WTC11 (cell line): ENCODE measurements at regions not wholly inside any gene's neighbourhood (a gene's known extent, or its start where the extent isn't known, plus 50 kb on each side); places are given as distances from the start of the nearest gene placed in this dataset.

Experiments
- ATAC-seq: fragments of 200-7000 bp; cut with Tn5 transposase; 2 replicates; pipeline ENCODE4 v1.10.0; 2021; ENCODE audit warnings: mild to moderate bottlenecking, moderate library complexity
- CTCF ChIA-PET: fragments of 300-600 bp; sonication (Branson Sonifier 250); formaldehyde crosslinking; loops from one replicate; lab custom pipeline; 2021; ENCODE audit warnings: antibody characterized with exemption; lab: Charles Lee
- POLR2A ChIA-PET: fragments of 350-600 bp; sonication (Branson Sonifier 250); formaldehyde crosslinking; loops from one replicate; lab custom pipeline; 2021; ENCODE audit warnings: antibody characterized with exemption; lab: Charles Lee
- DNase-seq: peaks from one replicate; pipeline ENCODE4 v3.0.0; 2021; ENCODE audit warnings: low spot score
- H3K27ac Mint-ChIP-seq: 2 replicates; pipeline ENCODE4 v1.8.0; 2021; ENCODE audit warnings: mixed read lengths
- H3K27me3 Mint-ChIP-seq: 2 replicates; pipeline ENCODE4 v1.8.0; 2021; ENCODE audit warnings: low read depth, mild to moderate bottlenecking, moderate library complexity, mixed read lengths
- H3K36me3 Mint-ChIP-seq: 2 replicates; pipeline ENCODE4 v1.8.0; 2021; ENCODE audit warnings: mixed read lengths
- H3K4me1 Mint-ChIP-seq: 2 replicates; pipeline ENCODE4 v1.8.0; 2022; ENCODE audit warnings: mixed read lengths
- H3K4me3 Mint-ChIP-seq: 2 replicates; pipeline ENCODE4 v1.8.0; 2021; ENCODE audit warnings: mild to moderate bottlenecking, moderate library complexity, mixed read lengths
- H3K9me3 Mint-ChIP-seq: 2 replicates; pipeline ENCODE4 v1.8.0; 2021; ENCODE audit warnings: mixed read lengths
- ATF1 ChIP-seq: sonication (generic); formaldehyde crosslinking; IDR thresholded peaks from 2 replicates; pipeline ENCODE4 v1.8.1; 2023; ENCODE audit warnings: mild to moderate bottlenecking, moderate library complexity, missing genetic modification reagents
- CREB1 ChIP-seq: sonication (generic); formaldehyde crosslinking; IDR thresholded peaks from 2 replicates; pipeline ENCODE4 v1.8.0; 2023; ENCODE audit warnings: mild to moderate bottlenecking, missing genetic modification reagents
- CREM ChIP-seq: sonication (generic); formaldehyde crosslinking; IDR thresholded peaks from 2 replicates; pipeline ENCODE4 v1.8.1; 2022; ENCODE audit warnings: mild to moderate bottlenecking, missing genetic modification reagents, moderate library complexity
- CTCF ChIP-seq: fragments of 200-600 bp; IDR thresholded peaks from 2 replicates; pipeline ENCODE4 v1.8.0; 2022; ENCODE audit warnings: antibody characterized with exemption
- FOXJ3 ChIP-seq: sonication (generic); formaldehyde crosslinking; IDR thresholded peaks from 2 replicates; pipeline ENCODE4 v1.9.0; 2021; ENCODE audit warnings: missing genetic modification reagents, mild to moderate bottlenecking, borderline replicate concordance
- FOXK1 ChIP-seq: sonication (generic); formaldehyde crosslinking; IDR thresholded peaks from 2 replicates; pipeline ENCODE4 v1.8.0; 2022; ENCODE audit warnings: mild to moderate bottlenecking, moderate library complexity, missing genetic modification reagents
- GTF2I ChIP-seq: fragments of 250-450 bp; sonication (Bioruptor Pico); conservative IDR thresholded peaks from 2 replicates; pipeline ENCODE4 v1.4.0; 2021; ENCODE audit warnings: mild to moderate bottlenecking
- HMGXB4 ChIP-seq: sonication (generic); formaldehyde crosslinking; IDR thresholded peaks from 2 replicates; pipeline ENCODE4 v1.8.1; 2023; ENCODE audit warnings: mild to moderate bottlenecking, moderate library complexity, missing genetic modification reagents
- JUN ChIP-seq: sonication (generic); formaldehyde crosslinking; IDR thresholded peaks from 2 replicates; pipeline ENCODE4 v1.8.0; 2023; ENCODE audit warnings: mild to moderate bottlenecking, missing genetic modification reagents
- MLX ChIP-seq: sonication (generic); formaldehyde crosslinking; IDR thresholded peaks from 2 replicates; pipeline ENCODE4 v1.8.1; 2023; ENCODE audit warnings: mild to moderate bottlenecking, missing genetic modification reagents, moderate library complexity
- NFYB ChIP-seq: sonication (generic); formaldehyde crosslinking; conservative IDR thresholded peaks from 2 replicates; pipeline ENCODE4 v1.8.0; 2022; ENCODE audit warnings: low read depth, missing genetic modification reagents
- SMAD4 ChIP-seq: sonication (generic); formaldehyde crosslinking; IDR thresholded peaks from 2 replicates; pipeline ENCODE4 v1.8.0; 2022; ENCODE audit warnings: mild to moderate bottlenecking, missing genetic modification reagents
- SOX15 ChIP-seq: fragments of 250-450 bp; sonication (Bioruptor Pico); IDR thresholded peaks from 2 replicates; pipeline ENCODE4 v1.9.0; 2021; ENCODE audit warnings: mild to moderate bottlenecking
- STAT6 ChIP-seq: sonication (generic); formaldehyde crosslinking; conservative IDR thresholded peaks from 2 replicates; pipeline ENCODE4 v1.8.1; 2023; ENCODE audit warnings: mild to moderate bottlenecking, low read depth, missing genetic modification reagents, moderate library complexity
- TEAD1 ChIP-seq: sonication (generic); formaldehyde crosslinking; IDR thresholded peaks from 2 replicates; pipeline ENCODE4 v1.8.0; 2022; ENCODE audit warnings: mild to moderate bottlenecking, missing genetic modification reagents
- TP53 ChIP-seq: sonication (generic); formaldehyde crosslinking; IDR thresholded peaks from 2 replicates; pipeline ENCODE4 v1.8.1; 2023; ENCODE audit warnings: mild to moderate bottlenecking, missing genetic modification reagents
- USF1 ChIP-seq: sonication (generic); formaldehyde crosslinking; IDR thresholded peaks from 2 replicates; pipeline ENCODE4 v1.8.0; 2022; ENCODE audit warnings: mild to moderate bottlenecking, missing genetic modification reagents
- ZNF121 ChIP-seq: sonication (generic); formaldehyde crosslinking; IDR thresholded peaks from 2 replicates; pipeline ENCODE4 v1.8.0; 2023; ENCODE audit warnings: missing genetic modification reagents
- ZNF219 ChIP-seq: sonication (generic); formaldehyde crosslinking; IDR thresholded peaks from 2 replicates; pipeline ENCODE4 v1.8.0; 2023; ENCODE audit warnings: missing genetic modification reagents, mild to moderate bottlenecking, borderline replicate concordance
- ZNF232 ChIP-seq: sonication (generic); formaldehyde crosslinking; IDR thresholded peaks from 2 replicates; pipeline ENCODE4 v1.8.0; 2022; ENCODE audit warnings: mild to moderate bottlenecking, missing genetic modification reagents
- ZNF423 ChIP-seq: fragments of 250-450 bp; sonication (Bioruptor Pico); IDR thresholded peaks from 2 replicates; pipeline ENCODE4 v2.1.2; 2022; ENCODE audit warnings: mild to moderate bottlenecking, moderate library complexity
- TF ChIP-seq, protein P1 (sequence below): sonication (generic); formaldehyde crosslinking; IDR thresholded peaks from 2 replicates; pipeline ENCODE4 v1.8.1; 2023; ENCODE audit warnings: mild to moderate bottlenecking, missing genetic modification reagents

- ChIA-PET CTCF (interaction anchor here (1.0 to 1.5 kb wide), 2 partner anchors 47 to 148 kb away, joined by 3 to 4 read pairs; no protein-coding TSS in a partner anchor), POLR2A (no interaction called here)
- H3K9me3 Mint-ChIP-seq = peaks cover 17% of the 10 kb centered on the region
- DNase-seq (no peak), ATAC-seq (no peak)
- no peak overlapping the region for H3K27ac Mint-ChIP-seq
- H3K27me3 Mint-ChIP-seq = no peaks in the 10 kb centered on the region; the same call in 1 of the 2 replicates
- peaks cover 15% of the 10 kb centered on the region for H3K36me3 Mint-ChIP-seq
- TF ChIP-seq FOXJ3 (no peak), CTCF (no peak), NFYB (CRISPR knock-in tag) (no peak), USF1 (CRISPR knock-in tag) (no peak), HMGXB4 (CRISPR knock-in tag) (no peak), TEAD1 (CRISPR knock-in tag) (no peak)
- no peak overlapping the region for H3K4me3 Mint-ChIP-seq
- H3K4me1 Mint-ChIP-seq = peaks cover 23% of the 10 kb centered on the region
These were observed 71.4 kb downstream of the GLYATL1 start for GRCh38 chr11:59010708-59011107.

- H3K27ac Mint-ChIP-seq = peak overlapping the region; percentile 29; the same call in 1 of the 2 replicates
- CTCF ChIA-PET = interaction anchor here (1.0 to 2.6 kb wide), 4 partner anchors 47 to 147 kb away, joined by 3 to 18 read pairs (median 4); no protein-coding TSS in a partner anchor
These were observed 72.5 kb downstream of the GLYATL1 start for GRCh38 chr11:59011655-59012397.

More at GRCh38 chr11:59011655-59012397, 72.5 kb downstream of the GLYATL1 start:
- no peak for TF ChIP-seq ZNF423 (CRISPR knock-in tag)
- TF ChIP-seq TP53 (CRISPR knock-in tag) = no peak
- TF ChIP-seq ZNF232 (CRISPR knock-in tag) = no peak
- no peak for TF ChIP-seq ZNF121
- TF ChIP-seq JUN (CRISPR knock-in tag) = no peak
- no peak for TF ChIP-seq ATF1 (CRISPR knock-in tag)
- TF ChIP-seq CREB1 = no peak
- no peak for TF ChIP-seq SMAD4 (CRISPR knock-in tag)
- TF ChIP-seq ZNF219 (CRISPR knock-in tag) = no peak
- no peak for TF ChIP-seq SOX15 (CRISPR knock-in tag)
- no peak for TF ChIP-seq FOXK1
- TF ChIP-seq CREM (CRISPR knock-in tag) = no peak
- TF ChIP-seq GTF2I (CRISPR knock-in tag) = no peak
- TF ChIP-seq MLX (CRISPR knock-in tag) = no peak
- TF ChIP-seq STAT6 (CRISPR knock-in tag) = no peak
- TF ChIP-seq, protein P1, sequence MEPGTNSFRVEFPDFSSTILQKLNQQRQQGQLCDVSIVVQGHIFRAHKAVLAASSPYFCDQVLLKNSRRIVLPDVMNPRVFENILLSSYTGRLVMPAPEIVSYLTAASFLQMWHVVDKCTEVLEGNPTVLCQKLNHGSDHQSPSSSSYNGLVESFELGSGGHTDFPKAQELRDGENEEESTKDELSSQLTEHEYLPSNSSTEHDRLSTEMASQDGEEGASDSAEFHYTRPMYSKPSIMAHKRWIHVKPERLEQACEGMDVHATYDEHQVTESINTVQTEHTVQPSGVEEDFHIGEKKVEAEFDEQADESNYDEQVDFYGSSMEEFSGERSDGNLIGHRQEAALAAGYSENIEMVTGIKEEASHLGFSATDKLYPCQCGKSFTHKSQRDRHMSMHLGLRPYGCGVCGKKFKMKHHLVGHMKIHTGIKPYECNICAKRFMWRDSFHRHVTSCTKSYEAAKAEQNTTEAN (CRISPR knock-in tag) = no peak
- Mint-ChIP-seq H3K36me3 (peaks cover 26% of the 10 kb centered on the region), H3K9me3 (peaks cover 25% of the 10 kb centered on the region), H3K4me3 (no peak overlapping the region), H3K27me3 (no peaks in the 10 kb centered on the region; the same call in 1 of the 2 replicates), H3K4me1 (peaks cover 23% of the 10 kb centered on the region)
- POLR2A ChIA-PET = interaction anchor here (0.6 kb wide), 1 partner anchor 1651 kb away, joined by 3 read pairs; no protein-coding TSS in a partner anchor
- DNase-seq (peak; percentile 70), ATAC-seq (peak; percentile 95)
